ENCODE measurements at regions not wholly inside any gene's neighbourhood (a gene's known extent, or its start where the extent isn't known, plus 50 kb on each side); places are given as distances from the start of the nearest gene placed in this dataset.

DNA sequence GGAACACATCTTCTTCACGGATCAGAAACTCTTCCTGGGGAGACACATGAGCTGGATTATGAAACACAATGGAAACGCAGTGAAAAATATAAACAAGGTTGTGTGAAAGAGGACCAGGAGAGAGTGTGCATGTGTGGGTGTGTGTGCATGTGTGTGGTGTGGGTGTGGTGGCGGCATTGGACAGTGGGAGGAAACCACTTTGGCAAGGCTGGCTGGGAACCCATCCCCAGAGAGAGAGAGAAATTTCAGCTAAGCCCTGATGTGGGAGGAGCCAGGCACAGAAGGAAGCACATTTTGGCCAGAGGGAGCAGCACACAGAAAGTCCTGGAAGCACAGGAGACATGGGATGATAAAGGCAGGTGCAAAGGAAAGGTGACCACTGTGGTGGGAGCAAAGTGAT, 147.6 kb upstream of the COPS8 start:
- no peaks in the 10 kb centered on the region for H4K20me1 ChIP-seq (ENCODE audit: insufficient read depth, low read length)
- H3K27ac ChIP-seq (ENCODE audit: low read depth, low read length), result no peak overlapping the region
- H3K27me3 ChIP-seq (ENCODE audit: insufficient read depth, low read length), result peaks cover 15% of the 10 kb centered on the region
- no peaks in the 10 kb centered on the region for H3K9me3 ChIP-seq (ENCODE audit: low read depth, low read length)
- no peak for DNase-seq (ENCODE audit: insufficient read length, low spot score, missing footprints)
- no peaks in the 10 kb centered on the region for H3K79me2 ChIP-seq (ENCODE audit: insufficient read depth, low read length)
- no peaks in the 10 kb centered on the region for H3K36me3 ChIP-seq (ENCODE audit: insufficient read depth, low read length)
- H3K4me2 ChIP-seq (ENCODE audit: insufficient read depth, low read length), result no peak overlapping the region
- H2AFZ ChIP-seq (ENCODE audit: low read length), result no peak overlapping the region
- H3K4me1 ChIP-seq (ENCODE audit: insufficient read depth, low read length), result no peaks in the 10 kb centered on the region
- TF ChIP-seq, protein P1, sequence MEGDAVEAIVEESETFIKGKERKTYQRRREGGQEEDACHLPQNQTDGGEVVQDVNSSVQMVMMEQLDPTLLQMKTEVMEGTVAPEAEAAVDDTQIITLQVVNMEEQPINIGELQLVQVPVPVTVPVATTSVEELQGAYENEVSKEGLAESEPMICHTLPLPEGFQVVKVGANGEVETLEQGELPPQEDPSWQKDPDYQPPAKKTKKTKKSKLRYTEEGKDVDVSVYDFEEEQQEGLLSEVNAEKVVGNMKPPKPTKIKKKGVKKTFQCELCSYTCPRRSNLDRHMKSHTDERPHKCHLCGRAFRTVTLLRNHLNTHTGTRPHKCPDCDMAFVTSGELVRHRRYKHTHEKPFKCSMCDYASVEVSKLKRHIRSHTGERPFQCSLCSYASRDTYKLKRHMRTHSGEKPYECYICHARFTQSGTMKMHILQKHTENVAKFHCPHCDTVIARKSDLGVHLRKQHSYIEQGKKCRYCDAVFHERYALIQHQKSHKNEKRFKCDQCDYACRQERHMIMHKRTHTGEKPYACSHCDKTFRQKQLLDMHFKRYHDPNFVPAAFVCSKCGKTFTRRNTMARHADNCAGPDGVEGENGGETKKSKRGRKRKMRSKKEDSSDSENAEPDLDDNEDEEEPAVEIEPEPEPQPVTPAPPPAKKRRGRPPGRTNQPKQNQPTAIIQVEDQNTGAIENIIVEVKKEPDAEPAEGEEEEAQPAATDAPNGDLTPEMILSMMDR (IDR thresholded peaks at IDR 0.05; ENCODE audit: extremely low read depth, low read depth, low read length), result no peak
- no peak overlapping the region for H3K4me3 ChIP-seq (ENCODE audit: insufficient read depth, low read length)

DNA sequence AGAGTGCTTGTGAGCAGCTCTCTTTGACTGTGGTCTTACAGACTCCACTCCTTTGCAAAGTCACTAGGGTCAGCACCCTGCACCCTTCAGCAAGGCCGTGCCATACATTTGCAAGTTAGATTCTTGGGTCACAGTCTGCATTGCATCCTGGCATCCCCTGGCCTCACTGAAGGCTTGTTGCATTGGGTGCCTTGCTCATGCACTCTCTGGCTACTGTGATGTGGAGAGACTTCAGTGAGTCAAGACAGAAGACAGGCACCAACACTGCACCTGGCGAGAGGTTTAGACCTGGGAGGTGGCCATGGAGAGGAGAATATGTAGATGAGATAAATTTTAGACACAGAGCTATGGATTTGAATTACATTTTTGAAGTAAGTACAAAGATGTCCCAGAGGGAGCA, 146.4 kb upstream of the COPS8 start:
- Histone ChIP-seq H3K4me1 (ENCODE audit: insufficient read depth, low read length) (no peaks in the 10 kb centered on the region), H3K27ac (ENCODE audit: low read depth, low read length) (no peak overlapping the region), H3K79me2 (ENCODE audit: insufficient read depth, low read length) (no peaks in the 10 kb centered on the region), H3K27me3 (ENCODE audit: insufficient read depth, low read length) (peaks cover 12% of the 10 kb centered on the region), H3K4me2 (ENCODE audit: insufficient read depth, low read length) (no peak overlapping the region), H2AFZ (ENCODE audit: low read length) (no peak overlapping the region), H3K4me3 (ENCODE audit: insufficient read depth, low read length) (no peak overlapping the region), H3K9me3 (ENCODE audit: low read depth, low read length) (no peaks in the 10 kb centered on the region), H4K20me1 (ENCODE audit: insufficient read depth, low read length) (no peaks in the 10 kb centered on the region), H3K36me3 (ENCODE audit: insufficient read depth, low read length) (no peaks in the 10 kb centered on the region)
- DNase-seq (ENCODE audit: insufficient read length, low spot score, missing footprints), result no peak
- TF ChIP-seq, protein P1 (IDR thresholded peaks at IDR 0.05; ENCODE audit: extremely low read depth, low read depth, low read length), result no peak

DNA sequence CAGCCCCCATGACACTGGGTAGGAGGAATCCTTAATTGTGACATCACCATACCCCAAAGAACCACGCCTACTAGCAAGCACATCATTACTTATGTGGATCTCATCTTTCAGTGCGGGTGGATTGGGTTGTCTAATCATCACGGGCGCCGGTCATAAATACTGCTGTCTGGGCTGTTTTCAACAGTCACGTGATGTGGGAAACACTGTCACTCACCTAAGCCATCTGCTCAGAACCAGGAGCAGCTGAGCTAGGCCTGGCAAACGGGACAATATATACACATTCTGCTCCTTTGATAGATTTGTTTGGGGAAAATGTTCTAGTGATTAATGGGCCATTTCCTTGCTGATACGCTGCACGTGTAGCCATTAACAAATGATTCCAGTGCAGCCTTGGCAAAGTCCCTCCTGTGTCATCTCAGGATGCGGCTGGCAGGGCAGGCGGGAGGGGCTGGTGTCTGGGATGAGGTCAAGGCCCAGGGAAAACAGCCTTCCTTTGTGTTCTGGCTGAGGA, 145.9 kb upstream of the COPS8 start:
- Histone ChIP-seq H4K20me1 (ENCODE audit: insufficient read depth, low read length) (no peaks in the 10 kb centered on the region), H3K36me3 (ENCODE audit: insufficient read depth, low read length) (no peaks in the 10 kb centered on the region), H3K27ac (ENCODE audit: low read depth, low read length) (no peak overlapping the region), H3K4me2 (ENCODE audit: insufficient read depth, low read length) (no peak overlapping the region), H3K27me3 (ENCODE audit: insufficient read depth, low read length) (peaks cover 7% of the 10 kb centered on the region), H3K79me2 (ENCODE audit: insufficient read depth, low read length) (no peaks in the 10 kb centered on the region), H3K9me3 (ENCODE audit: low read depth, low read length) (no peaks in the 10 kb centered on the region), H3K4me1 (ENCODE audit: insufficient read depth, low read length) (no peaks in the 10 kb centered on the region), H3K4me3 (ENCODE audit: insufficient read depth, low read length) (no peak overlapping the region), H2AFZ (ENCODE audit: low read length) (no peak overlapping the region)
- TF ChIP-seq, protein P1 (IDR thresholded peaks at IDR 0.05; ENCODE audit: extremely low read depth, low read depth, low read length), result no peak
- DNase-seq (ENCODE audit: insufficient read length, low spot score, missing footprints), result no peak

DNA sequence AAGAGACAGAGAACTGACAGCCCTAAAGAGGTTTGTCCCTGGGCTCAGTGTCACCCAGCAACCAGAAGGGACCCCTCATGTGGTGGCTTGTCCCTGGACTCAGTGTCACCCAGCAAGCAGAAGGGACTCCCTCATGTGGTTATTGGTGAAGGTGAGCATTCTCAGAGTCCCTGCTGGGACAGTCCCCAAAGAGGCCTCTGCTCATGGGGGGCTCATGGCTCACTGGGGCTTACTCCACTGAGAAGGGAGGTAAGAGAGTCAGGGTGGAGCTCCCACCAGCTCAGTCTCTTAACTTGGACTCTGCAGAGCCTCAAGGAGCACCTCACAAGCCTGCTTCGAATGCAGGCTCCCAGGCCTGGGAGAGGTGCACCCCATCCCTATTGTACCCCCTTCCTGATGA, 145.2 kb upstream of the COPS8 start:
- no peaks in the 10 kb centered on the region for H3K79me2 ChIP-seq (ENCODE audit: insufficient read depth, low read length)
- H3K27me3 ChIP-seq (ENCODE audit: insufficient read depth, low read length), result peaks cover 7% of the 10 kb centered on the region
- TF ChIP-seq, protein P1 (IDR thresholded peaks at IDR 0.05; ENCODE audit: extremely low read depth, low read depth, low read length), result no peak
- no peaks in the 10 kb centered on the region for H3K4me1 ChIP-seq (ENCODE audit: insufficient read depth, low read length)
- no peak overlapping the region for H3K4me3 ChIP-seq (ENCODE audit: insufficient read depth, low read length)
- H3K9me3 ChIP-seq (ENCODE audit: low read depth, low read length), result no peaks in the 10 kb centered on the region
- no peaks in the 10 kb centered on the region for H3K36me3 ChIP-seq (ENCODE audit: insufficient read depth, low read length)
- H3K27ac ChIP-seq (ENCODE audit: low read depth, low read length), result no peak overlapping the region
- no peak overlapping the region for H3K4me2 ChIP-seq (ENCODE audit: insufficient read depth, low read length)
- H2AFZ ChIP-seq (ENCODE audit: low read length), result no peak overlapping the region
- no peak for DNase-seq (ENCODE audit: insufficient read length, low spot score, missing footprints)
- no peaks in the 10 kb centered on the region for H4K20me1 ChIP-seq (ENCODE audit: insufficient read depth, low read length)
